ENCODE measurements at regions not wholly inside any gene's neighbourhood (a gene's known extent, or its start where the extent isn't known, plus 50 kb on each side); places are given as distances from the start of the nearest gene placed in this dataset.

DNA sequence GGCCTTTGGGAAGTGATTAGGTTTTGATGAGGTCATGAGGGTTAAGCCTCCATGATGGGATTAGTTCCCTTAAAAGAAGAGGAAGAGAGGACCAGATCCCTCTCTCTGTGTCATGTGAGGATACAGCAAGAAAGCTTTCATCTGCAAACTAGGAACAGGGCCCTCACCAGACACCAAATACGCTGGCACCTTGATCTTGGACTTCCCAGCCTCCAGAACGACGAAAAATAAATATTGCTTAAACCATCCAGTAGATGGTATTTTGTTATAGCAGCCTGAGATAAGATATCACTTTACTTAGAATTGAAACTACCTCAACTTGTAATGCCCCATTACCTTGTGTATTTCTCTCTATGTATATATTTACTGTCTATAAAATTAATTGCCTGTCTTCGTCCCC, 65.4 kb upstream of the NNAT start (continued):
- TF ChIP-seq BCL3 (IDR thresholded peaks at IDR 0.05; ENCODE audit: borderline replicate concordance, insufficient read depth, low read depth, low read length, poor library complexity, severe bottlenecking): no peak

- WGBS (ENCODE audit: insufficient coverage, insufficient replicate concordance, low lambda C conversion rate, missing lambda C conversion rate): 2% methylated on average over 2 of the region's 2 CpGs
- no peak overlapping the region for H3K4me2 ChIP-seq (ENCODE audit: control insufficient read depth, insufficient read depth)
- H2AFZ ChIP-seq (ENCODE audit: control insufficient read depth, low read depth, low read length): no peak overlapping the region
- BruUV-seq (replicated peaks): no TSS peak
- SMC1A ChIA-PET (ENCODE audit: uncharacterized antibody, unreplicated experiment): interaction anchor here (1.2 kb wide), 1 partner anchor 10 kb away, joined by 3 read pairs; no protein-coding TSS in a partner anchor
- H3K9ac ChIP-seq (ENCODE audit: control insufficient read depth, insufficient read depth, low read length): no peak overlapping the region
- no peak for ATAC-seq
- intact Hi-C loops (cut with micrococcal nuclease; ENCODE audit: unreplicated experiment) (no loop called here), in situ Hi-C loops (cut with MboI) (no loop called here)
- POLR2A ChIA-PET: no interaction called here
- H3K9me3 ChIP-seq (replicated peaks; ENCODE audit: control insufficient read depth, insufficient read depth, low read length): peaks cover 2% of the 10 kb centered on the region; the same call in 2 of the 3 replicates
- no peaks in the 10 kb centered on the region for H3K36me3 ChIP-seq (ENCODE audit: control insufficient read depth in 2 of 2, insufficient read depth in 2 of 2, low read length in 1 of 2)
- H3K4me1 ChIP-seq (ENCODE audit: control insufficient read depth, insufficient read depth, low read length): no peaks in the 10 kb centered on the region
- DNase-seq (ENCODE audit: low read depth, low spot score): no peak
- H3K79me2 ChIP-seq (ENCODE audit: control insufficient read depth, insufficient read depth, low read length): no peaks in the 10 kb centered on the region
- no peak overlapping the region for H3K27ac ChIP-seq (ENCODE audit: control insufficient read depth, insufficient read depth)
- peaks cover 0 to 2% of the 10 kb centered on the region in 2 experiments; a peak in 1 of 4 replicates for H3K27me3 ChIP-seq (replicated peaks in 1 of 2; ENCODE audit: control insufficient read depth in 2 of 2, insufficient read depth in 2 of 2, low read length in 1 of 2)
- no peak overlapping the region for H3K4me3 ChIP-seq
- RAD21 ChIA-PET (ENCODE audit: unreplicated experiment): no interaction called here
- CTCF ChIA-PET: no interaction called here
- no peak for FAIRE-seq
- H4K20me1 ChIP-seq (ENCODE audit: control insufficient read depth, insufficient read depth): no peaks in the 10 kb centered on the region
- TF ChIP-seq NKRF (conservative IDR thresholded peaks at IDR 0.05) (no peak), NR2C2 (IDR thresholded peaks at IDR 0.05; ENCODE audit: borderline replicate concordance, control insufficient read depth, insufficient read length, low read depth) (no peak), BCL3 (IDR thresholded peaks at IDR 0.05; ENCODE audit: borderline replicate concordance, insufficient read depth, low read depth, low read length, poor library complexity, severe bottlenecking) (no peak), CREM (IDR thresholded peaks at IDR 0.05; ENCODE audit: low read depth) (no peak), KDM1A (IDR thresholded peaks at IDR 0.05; ENCODE audit: borderline replicate concordance) (no peak), TCF7 (IDR thresholded peaks at IDR 0.05; ENCODE audit: borderline replicate concordance) (no peak), NR2F1 (conservative IDR thresholded peaks at IDR 0.05) (no peak), CTCF (IDR thresholded peaks at IDR 0.05 in 2 of 3, conservative IDR thresholded peaks at IDR 0.05 in 1 of 3; ENCODE audit: control insufficient read depth in 2 of 3, extremely low read depth in 1 of 3, insufficient read depth in 1 of 3, low read depth in 3 of 3, low read length in 3 of 3) (no peak), ZBTB11 (CRISPR knock-in tag; IDR thresholded peaks at IDR 0.05) (no peak), ASH2L (IDR thresholded peaks at IDR 0.05; ENCODE audit: borderline replicate concordance, low read depth) (no peak), MEF2A (IDR thresholded peaks at IDR 0.05; ENCODE audit: insufficient read depth, low read depth, low read length) (no peak), FOS (IDR thresholded peaks at IDR 0.05; ENCODE audit: borderline replicate concordance, extremely low read depth, insufficient read length) (no peak)
Observed at GRCh38 chr20:37456948-37457347, 64.1 kb upstream of the NNAT start.

All from GM12878 (cell line).